ENCODE measurements at regions not wholly inside any gene's neighbourhood (a gene's known extent, or its start where the extent isn't known, plus 50 kb on each side); places are given as distances from the start of the nearest gene placed in this dataset.

GRCh38 chr5:33114361-33114760, 326.4 kb upstream of the TARS1 start:
- Histone ChIP-seq H2AFZ (ENCODE audit: control insufficient read depth, low read length) (no peak overlapping the region), H3K27ac (ENCODE audit: control insufficient read depth, insufficient read depth, low read length) (no peak overlapping the region), H3K79me2 (ENCODE audit: control insufficient read depth, insufficient read depth, low read length) (no peaks in the 10 kb centered on the region), H3K9me3 (ENCODE audit: control insufficient read depth, low read depth, low read length) (no peaks in the 10 kb centered on the region), H3K4me2 (ENCODE audit: control insufficient read depth, extremely low read depth, insufficient read depth, low read depth, low read length) (no peak overlapping the region), H3K27me3 (ENCODE audit: control insufficient read depth, extremely low read depth, insufficient read depth, low read length) (no peaks in the 10 kb centered on the region), H4K20me1 (ENCODE audit: control insufficient read depth, extremely low read depth, insufficient read depth, low read length) (no peaks in the 10 kb centered on the region), H3K9ac (ENCODE audit: control insufficient read depth, extremely low read depth, insufficient read depth, low read length) (no peak overlapping the region), H3K4me1 (ENCODE audit: control insufficient read depth, extremely low read depth, insufficient read depth, low read length) (peaks cover 20% of the 10 kb centered on the region), H3K4me3 (ENCODE audit: control insufficient read depth in 2 of 3, extremely low read depth in 1 of 3, insufficient read depth in 2 of 3, low read depth in 1 of 3, low read length in 3 of 3) (no peak overlapping the region), H3K9me1 (ENCODE audit: control insufficient read depth, extremely low read depth, insufficient read depth, low read length) (no peaks in the 10 kb centered on the region), H3K36me3 (ENCODE audit: control insufficient read depth in 2 of 2, extremely low read depth in 1 of 2, insufficient read depth in 2 of 2, low read length in 2 of 2) (no peaks in the 10 kb centered on the region)
- no peak for TF ChIP-seq EZH2 (IDR thresholded peaks at IDR 0.05; ENCODE audit: low read length)
- TF ChIP-seq CTCF (optimal IDR thresholded peaks at IDR 0.05 in 1 of 3, IDR thresholded peaks at IDR 0.05 in 1 of 3, conservative IDR thresholded peaks at IDR 0.05 in 1 of 3; ENCODE audit: extremely low read depth in 1 of 3, insufficient read depth in 2 of 3, low read length in 3 of 3): no peak
- dilution Hi-C loops (cut with MboI; ENCODE audit: extremely low pct_ligation_motif_present, low sequenced_read_pairs): no loop called here
- DNase-seq (ENCODE audit: low read depth, low spot score) (no peak), FAIRE-seq (no peak)

DNA sequence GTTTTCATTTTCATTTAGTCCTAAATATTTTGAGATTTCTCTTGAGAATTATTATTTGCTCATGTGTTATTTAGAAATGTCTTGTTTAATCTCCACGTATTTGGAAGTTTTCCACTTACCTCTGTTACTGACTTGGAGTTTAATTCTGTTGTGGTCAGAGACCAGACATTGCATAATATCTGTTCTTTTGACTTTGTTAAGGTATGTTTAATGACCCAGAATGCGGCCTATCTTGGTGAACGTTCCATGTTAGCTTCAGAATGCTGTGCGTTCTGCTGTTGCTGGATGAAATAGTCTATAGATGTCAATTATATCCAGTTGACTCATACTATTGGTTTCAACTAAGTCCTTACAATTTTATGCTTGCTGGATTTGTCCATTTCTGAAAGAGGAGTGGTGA, 325.3 kb upstream of the TARS1 start:
- TF ChIP-seq CTCF (optimal IDR thresholded peaks at IDR 0.05 in 1 of 3, IDR thresholded peaks at IDR 0.05 in 1 of 3, conservative IDR thresholded peaks at IDR 0.05 in 1 of 3; ENCODE audit: extremely low read depth in 1 of 3, insufficient read depth in 2 of 3, low read length in 3 of 3) (no peak), EZH2 (IDR thresholded peaks at IDR 0.05; ENCODE audit: low read length) (no peak)
- no peak overlapping the region for H3K4me2 ChIP-seq (ENCODE audit: control insufficient read depth, extremely low read depth, insufficient read depth, low read depth, low read length)
- no peak overlapping the region for H3K27ac ChIP-seq (ENCODE audit: control insufficient read depth, insufficient read depth, low read length)
- no peak overlapping the region for H3K9ac ChIP-seq (ENCODE audit: control insufficient read depth, extremely low read depth, insufficient read depth, low read length)
- no peaks in the 10 kb centered on the region for H3K9me3 ChIP-seq (ENCODE audit: control insufficient read depth, low read depth, low read length)
- dilution Hi-C loops (cut with MboI; ENCODE audit: extremely low pct_ligation_motif_present, low sequenced_read_pairs): no loop called here
- FAIRE-seq: no peak
- no peaks in the 10 kb centered on the region for H3K79me2 ChIP-seq (ENCODE audit: control insufficient read depth, insufficient read depth, low read length)
- H3K4me3 ChIP-seq (ENCODE audit: control insufficient read depth in 2 of 3, extremely low read depth in 1 of 3, insufficient read depth in 2 of 3, low read depth in 1 of 3, low read length in 3 of 3): no peak overlapping the region
- DNase-seq (ENCODE audit: low read depth, low spot score): no peak
- no peaks in the 10 kb centered on the region for H3K9me1 ChIP-seq (ENCODE audit: control insufficient read depth, extremely low read depth, insufficient read depth, low read length)
- H2AFZ ChIP-seq (ENCODE audit: control insufficient read depth, low read length): no peak overlapping the region
- H3K27me3 ChIP-seq (ENCODE audit: control insufficient read depth, extremely low read depth, insufficient read depth, low read length): no peaks in the 10 kb centered on the region
- peaks cover 19% of the 10 kb centered on the region for H3K4me1 ChIP-seq (ENCODE audit: control insufficient read depth, extremely low read depth, insufficient read depth, low read length)
- no peaks in the 10 kb centered on the region for H3K36me3 ChIP-seq (ENCODE audit: control insufficient read depth in 2 of 2, extremely low read depth in 1 of 2, insufficient read depth in 2 of 2, low read length in 2 of 2)
- no peaks in the 10 kb centered on the region for H4K20me1 ChIP-seq (ENCODE audit: control insufficient read depth, extremely low read depth, insufficient read depth, low read length)
